Activated naive CD8-positive, alpha-beta T cell treated with anti-CD3 and anti-CD28 coated beads for 36 hours (primary cell): ENCODE measurements at regions not wholly inside any gene's neighbourhood (a gene's known extent, or its start where the extent isn't known, plus 50 kb on each side); places are given as distances from the start of the nearest gene placed in this dataset.

Experiments used
- DNase-seq: peaks from one replicate; pipeline ENCODE4 v3.0.0; 2021
- H3K27ac Mint-ChIP-seq: one replicate; pipeline ENCODE4 v1.8.0; 2022; ENCODE audit warnings: mild to moderate bottlenecking, moderate library complexity, mixed read lengths
- H3K27me3 Mint-ChIP-seq: one replicate; pipeline ENCODE4 v1.8.0; 2022; ENCODE audit warnings: mild to moderate bottlenecking, mixed read lengths
- H3K36me3 Mint-ChIP-seq: one replicate; pipeline ENCODE4 v1.8.0; 2021; ENCODE audit warnings: mild to moderate bottlenecking, mixed read lengths
- H3K4me1 Mint-ChIP-seq: one replicate; pipeline ENCODE4 v1.8.0; 2021; ENCODE audit warnings: mixed read lengths
- H3K4me3 Mint-ChIP-seq: one replicate; pipeline ENCODE4 v1.8.0; 2022; ENCODE audit warnings: mild to moderate bottlenecking, moderate library complexity, mixed read lengths
- H3K9me3 Mint-ChIP-seq: one replicate; pipeline ENCODE4 v1.8.0; 2022; ENCODE audit warnings: mixed read lengths

DNA sequence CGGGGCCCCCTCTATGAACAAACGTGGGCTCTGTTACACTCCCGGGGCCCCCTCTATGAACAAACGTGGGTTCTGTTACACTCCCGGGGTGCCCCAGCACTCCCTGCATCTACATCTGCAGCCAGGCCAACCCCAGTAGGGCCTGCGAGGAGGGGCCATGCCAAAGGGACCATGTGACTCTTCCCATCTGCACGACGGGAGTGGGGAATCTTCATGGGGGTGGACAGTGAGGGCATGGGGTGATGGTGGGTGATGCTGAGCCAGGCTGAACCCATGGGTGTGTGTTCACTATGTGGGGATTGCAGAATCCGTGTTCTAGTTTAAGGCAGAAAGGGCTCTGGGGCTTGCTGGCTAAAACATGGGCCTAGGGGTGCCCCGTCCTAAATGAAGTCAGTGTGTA lies 69.9 kb upstream of the ARHGEF7 start:
- Mint-ChIP-seq H3K27ac (no peak overlapping the region), H3K4me1 (no peaks in the 10 kb centered on the region), H3K9me3 (no peaks in the 10 kb centered on the region), H3K36me3 (no peaks in the 10 kb centered on the region), H3K4me3 (no peak overlapping the region), H3K27me3 (peaks cover 9% of the 10 kb centered on the region)
- DNase-seq: no peak

GRCh38 chr13:111044087-111044830 lies 70.9 kb upstream of the ARHGEF7 start:
- Mint-ChIP-seq H3K27me3 (peaks cover 9% of the 10 kb centered on the region), H3K36me3 (no peaks in the 10 kb centered on the region), H3K4me3 (no peak overlapping the region), H3K4me1 (no peaks in the 10 kb centered on the region), H3K9me3 (no peaks in the 10 kb centered on the region), H3K27ac (no peak overlapping the region)
- no peak for DNase-seq

GRCh38 chr13:111043575-111043982 lies 71.5 kb upstream of the ARHGEF7 start:
- Mint-ChIP-seq H3K27ac (no peak overlapping the region), H3K36me3 (no peaks in the 10 kb centered on the region), H3K4me3 (no peak overlapping the region), H3K9me3 (no peaks in the 10 kb centered on the region), H3K4me1 (no peaks in the 10 kb centered on the region), H3K27me3 (peaks cover 13% of the 10 kb centered on the region)
- DNase-seq: no peak

- Mint-ChIP-seq H3K27me3 (peaks cover 15% of the 10 kb centered on the region), H3K36me3 (no peaks in the 10 kb centered on the region), H3K4me3 (no peak overlapping the region), H3K27ac (no peak overlapping the region), H3K4me1 (no peaks in the 10 kb centered on the region), H3K9me3 (no peaks in the 10 kb centered on the region)
- no peak for DNase-seq
Measured at GRCh38 chr13:111042661-111043226, 72.4 kb upstream of the ARHGEF7 start.

GRCh38 chr13:111040830-111041229 lies 74.3 kb upstream of the ARHGEF7 start:
- no peaks in the 10 kb centered on the region for H3K4me1 Mint-ChIP-seq
- no peaks in the 10 kb centered on the region for H3K36me3 Mint-ChIP-seq
- H3K27ac Mint-ChIP-seq: no peak overlapping the region
- no peak for DNase-seq
- no peak overlapping the region for H3K4me3 Mint-ChIP-seq
- H3K27me3 Mint-ChIP-seq: peaks cover 24% of the 10 kb centered on the region
- no peaks in the 10 kb centered on the region for H3K9me3 Mint-ChIP-seq

DNA sequence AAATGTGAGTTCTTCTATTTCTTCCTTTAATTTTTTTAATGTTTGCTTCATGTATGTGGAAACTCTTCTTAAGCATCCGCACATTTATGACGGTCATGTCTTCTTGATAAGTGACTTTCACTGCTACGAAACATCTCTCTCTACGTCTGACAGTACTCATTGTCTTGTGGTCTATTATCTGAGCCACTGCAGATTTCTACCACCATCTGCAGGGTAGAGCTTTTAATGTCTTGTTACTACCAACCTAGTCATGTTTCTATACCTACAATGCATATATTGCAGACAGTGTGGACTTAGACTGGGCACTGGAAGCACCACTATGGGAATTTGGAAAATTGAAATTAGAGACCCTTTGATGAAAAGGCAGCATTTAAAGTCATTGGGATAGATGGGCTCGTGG lies 75.4 kb upstream of the ARHGEF7 start:
- Mint-ChIP-seq H3K4me3 (no peak overlapping the region), H3K4me1 (no peaks in the 10 kb centered on the region), H3K27me3 (peaks cover 24% of the 10 kb centered on the region), H3K27ac (no peak overlapping the region), H3K36me3 (no peaks in the 10 kb centered on the region), H3K9me3 (no peaks in the 10 kb centered on the region)
- no peak for DNase-seq

- no peaks in the 10 kb centered on the region for H3K4me1 Mint-ChIP-seq
- H3K9me3 Mint-ChIP-seq: no peaks in the 10 kb centered on the region
- no peak overlapping the region for H3K27ac Mint-ChIP-seq
- no peak overlapping the region for H3K4me3 Mint-ChIP-seq
- no peaks in the 10 kb centered on the region for H3K36me3 Mint-ChIP-seq
- no peak for DNase-seq
- peaks cover 27% of the 10 kb centered on the region for H3K27me3 Mint-ChIP-seq
Measured at GRCh38 chr13:111038887-111039286, 76.2 kb upstream of the ARHGEF7 start.

DNA sequence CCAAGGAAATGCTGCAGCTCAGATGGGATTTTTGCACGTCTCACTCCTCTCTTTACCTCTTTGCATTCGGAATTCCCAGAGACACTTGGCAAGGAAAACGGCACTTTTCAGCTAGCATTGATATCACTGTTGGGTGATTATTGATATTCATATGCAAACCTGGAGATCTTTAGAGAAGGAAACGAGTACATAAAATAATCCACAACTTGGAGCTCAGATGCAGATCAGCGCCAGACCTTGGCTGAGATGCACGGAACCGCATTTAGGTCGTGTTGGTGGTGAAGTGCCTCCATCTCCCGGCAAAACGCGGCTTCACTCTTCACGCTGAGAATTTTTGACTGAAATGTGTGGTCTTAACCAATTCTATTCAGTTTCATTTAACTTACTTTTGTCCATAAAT lies 77.2 kb upstream of the ARHGEF7 start:
- no peaks in the 10 kb centered on the region for H3K36me3 Mint-ChIP-seq
- no peak overlapping the region for H3K27ac Mint-ChIP-seq
- no peak for DNase-seq
- H3K27me3 Mint-ChIP-seq: peaks cover 37% of the 10 kb centered on the region
- no peaks in the 10 kb centered on the region for H3K4me1 Mint-ChIP-seq
- H3K9me3 Mint-ChIP-seq: no peaks in the 10 kb centered on the region
- no peak overlapping the region for H3K4me3 Mint-ChIP-seq

GRCh38 chr13:111036665-111037064 lies 78.4 kb upstream of the ARHGEF7 start:
- H3K27me3 Mint-ChIP-seq: peaks cover 39% of the 10 kb centered on the region
- no peak overlapping the region for H3K27ac Mint-ChIP-seq
- no peaks in the 10 kb centered on the region for H3K4me1 Mint-ChIP-seq
- no peak overlapping the region for H3K4me3 Mint-ChIP-seq
- H3K36me3 Mint-ChIP-seq: no peaks in the 10 kb centered on the region
- no peak for DNase-seq
- no peaks in the 10 kb centered on the region for H3K9me3 Mint-ChIP-seq

DNA sequence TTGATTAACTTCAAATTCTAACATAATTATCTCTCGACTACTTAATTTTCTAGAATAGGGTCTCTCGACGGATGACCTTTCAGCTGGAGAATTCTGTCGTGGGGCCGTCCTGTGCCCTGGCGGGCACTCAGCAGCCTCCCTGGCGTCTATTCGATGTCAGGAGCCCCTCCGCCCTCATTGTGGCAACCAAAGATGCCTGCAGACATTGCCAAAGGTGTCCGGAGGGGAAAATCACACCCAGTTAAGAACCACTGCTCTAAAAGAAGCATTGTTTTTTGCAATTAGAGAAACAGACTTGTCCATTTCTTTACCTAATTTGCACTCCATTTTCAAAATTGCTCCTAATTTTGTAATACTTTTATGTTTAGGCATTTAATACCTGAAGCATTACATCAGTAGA lies 79.2 kb upstream of the ARHGEF7 start:
- Mint-ChIP-seq H3K27ac (no peak overlapping the region), H3K9me3 (no peaks in the 10 kb centered on the region), H3K4me3 (no peak overlapping the region), H3K4me1 (no peaks in the 10 kb centered on the region), H3K36me3 (no peaks in the 10 kb centered on the region), H3K27me3 (peaks cover 41% of the 10 kb centered on the region)
- DNase-seq: no peak

DNA sequence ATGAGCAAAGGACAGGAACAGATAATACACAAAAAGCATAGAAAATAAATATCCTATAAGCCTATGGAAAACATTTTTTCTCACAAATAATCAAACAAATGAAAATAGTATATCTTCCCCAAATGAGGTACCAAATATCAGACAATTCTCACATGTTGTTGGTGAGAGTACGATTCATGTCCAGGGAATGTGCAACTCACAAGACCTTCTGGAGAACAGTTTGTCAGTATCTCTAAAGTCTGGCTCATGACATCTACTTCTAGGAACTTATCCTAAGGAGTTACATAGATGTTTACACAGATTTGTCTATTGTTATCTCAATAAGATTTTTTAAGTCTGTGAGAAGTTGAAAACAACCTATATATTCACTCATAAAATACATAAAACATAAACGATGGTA lies 80.3 kb upstream of the ARHGEF7 start:
- Mint-ChIP-seq H3K4me1 (no peaks in the 10 kb centered on the region), H3K36me3 (no peaks in the 10 kb centered on the region), H3K27ac (no peak overlapping the region), H3K4me3 (no peak overlapping the region), H3K27me3 (peaks cover 46% of the 10 kb centered on the region), H3K9me3 (no peaks in the 10 kb centered on the region)
- no peak for DNase-seq

DNA sequence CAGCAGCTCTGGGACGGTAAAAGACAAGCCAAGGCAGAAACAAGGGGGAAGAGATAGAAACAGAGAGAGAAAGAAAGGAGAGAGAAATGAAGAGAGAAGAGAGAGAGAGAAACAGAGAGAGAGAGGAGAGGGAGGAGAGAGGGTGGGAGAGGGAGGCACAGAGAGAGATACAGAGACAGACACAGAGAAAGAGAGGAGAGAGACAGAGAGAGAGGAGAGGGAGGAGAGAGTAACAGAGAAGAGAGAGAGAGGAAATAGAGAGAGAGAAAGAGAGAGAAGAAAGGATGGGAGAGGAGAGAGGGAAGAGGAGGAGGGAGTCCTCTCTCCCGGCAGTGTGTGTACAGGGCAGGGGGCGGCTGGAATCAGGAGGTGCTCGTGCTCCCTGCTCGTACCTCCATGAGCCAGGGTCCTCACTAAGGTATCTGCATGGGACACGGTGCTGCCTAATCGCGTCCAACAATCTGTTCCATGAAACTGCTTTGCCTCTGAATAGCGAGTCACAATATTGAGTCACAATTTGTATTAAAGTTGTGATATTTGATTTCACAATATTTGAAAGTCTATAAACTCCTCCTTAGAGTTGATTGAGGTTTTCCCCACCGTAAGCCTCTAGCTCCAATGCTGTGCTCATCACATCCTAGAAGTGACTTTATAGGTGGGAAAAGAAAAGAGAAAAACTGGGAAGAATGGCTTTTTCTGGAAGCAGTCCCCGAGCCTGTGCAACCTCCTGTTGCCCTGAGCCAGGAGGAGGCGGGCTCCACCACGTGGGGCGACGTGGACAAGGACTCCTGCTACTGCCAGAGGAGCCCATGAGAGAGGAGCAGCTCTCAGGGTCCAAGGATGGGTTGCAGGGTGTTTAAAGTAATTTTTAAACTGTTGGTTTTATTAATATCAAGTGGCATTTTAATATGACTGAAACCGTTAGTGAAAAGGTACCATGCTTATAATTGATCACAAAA lies 81.7 kb upstream of the ARHGEF7 start:
- no peaks in the 10 kb centered on the region for H3K4me1 Mint-ChIP-seq

DNA sequence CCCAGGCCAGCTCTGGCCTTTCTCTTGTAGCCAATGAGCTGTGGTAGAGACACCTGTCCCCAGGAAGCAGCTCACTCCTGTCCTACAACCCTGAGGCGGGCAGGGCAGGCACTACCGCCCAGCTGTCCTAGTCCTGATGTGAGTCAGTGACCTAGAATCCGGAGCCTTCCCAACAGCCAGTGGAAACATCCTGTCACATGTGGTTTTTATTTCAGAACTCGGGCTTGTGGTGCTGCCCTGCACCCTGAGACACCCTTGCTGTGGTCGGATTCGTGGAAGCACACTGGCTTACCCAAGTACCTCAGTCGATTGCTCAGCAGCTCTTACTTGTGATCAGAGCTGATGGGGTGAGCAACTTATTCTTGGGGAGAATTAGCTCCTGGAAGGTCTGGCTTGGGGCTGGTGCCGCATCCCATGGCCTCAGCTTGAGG lies 83.6 kb upstream of the ARHGEF7 start:
- H3K36me3 Mint-ChIP-seq: no peaks in the 10 kb centered on the region
- H3K27ac Mint-ChIP-seq: no peak overlapping the region
- peaks cover 42% of the 10 kb centered on the region for H3K27me3 Mint-ChIP-seq
- no peaks in the 10 kb centered on the region for H3K9me3 Mint-ChIP-seq
- no peaks in the 10 kb centered on the region for H3K4me1 Mint-ChIP-seq
- no peak for DNase-seq
- no peak overlapping the region for H3K4me3 Mint-ChIP-seq

More for the DNA sequence above, 81.7 kb upstream of the ARHGEF7 start:
- Mint-ChIP-seq H3K36me3 (no peaks in the 10 kb centered on the region), H3K9me3 (no peaks in the 10 kb centered on the region), H3K27me3 (peaks cover 50% of the 10 kb centered on the region), H3K4me3 (no peak overlapping the region), H3K27ac (no peak overlapping the region)
- DNase-seq: no peak

DNA sequence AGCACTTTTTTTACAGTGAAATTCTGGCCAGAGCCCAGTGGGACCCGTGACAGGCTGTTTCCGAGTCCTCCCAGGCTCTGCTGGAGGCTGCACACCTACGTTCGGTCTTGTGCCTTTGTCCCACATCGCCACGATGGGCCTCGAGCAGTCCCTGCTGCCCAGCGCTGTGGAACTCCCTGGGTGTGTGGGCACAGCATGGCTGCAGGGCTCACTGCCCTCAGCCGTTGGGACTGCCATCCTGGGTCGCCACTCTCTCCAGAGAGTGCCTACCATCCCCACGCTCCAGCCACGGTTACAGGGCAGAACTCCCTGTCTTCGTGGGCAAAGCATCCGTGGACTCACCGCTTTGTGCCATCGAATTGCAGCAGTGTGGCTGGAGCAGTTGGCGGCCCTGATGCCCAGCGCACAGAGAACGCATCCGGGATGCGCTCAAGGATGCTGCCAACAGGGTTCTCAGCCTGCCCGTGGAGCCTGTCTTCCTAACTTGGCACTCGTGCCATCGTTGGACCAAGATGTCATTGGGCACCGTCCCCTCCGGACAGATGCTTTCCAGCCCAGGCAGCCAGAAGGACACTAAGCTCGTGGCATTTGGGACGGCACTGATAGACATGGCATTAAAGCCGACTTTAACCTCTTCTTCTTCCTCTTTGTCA lies 85.0 kb upstream of the ARHGEF7 start:
- H3K27ac Mint-ChIP-seq: no peak overlapping the region
- peaks cover 41% of the 10 kb centered on the region for H3K27me3 Mint-ChIP-seq
- H3K4me1 Mint-ChIP-seq: no peaks in the 10 kb centered on the region
- DNase-seq: no peak
- H3K4me3 Mint-ChIP-seq: no peak overlapping the region
- H3K9me3 Mint-ChIP-seq: no peaks in the 10 kb centered on the region
- H3K36me3 Mint-ChIP-seq: no peaks in the 10 kb centered on the region
